ENCODE measurements at regions not wholly inside any gene's neighbourhood (a gene's known extent, or its start where the extent isn't known, plus 50 kb on each side); places are given as distances from the start of the nearest gene placed in this dataset.

DNA sequence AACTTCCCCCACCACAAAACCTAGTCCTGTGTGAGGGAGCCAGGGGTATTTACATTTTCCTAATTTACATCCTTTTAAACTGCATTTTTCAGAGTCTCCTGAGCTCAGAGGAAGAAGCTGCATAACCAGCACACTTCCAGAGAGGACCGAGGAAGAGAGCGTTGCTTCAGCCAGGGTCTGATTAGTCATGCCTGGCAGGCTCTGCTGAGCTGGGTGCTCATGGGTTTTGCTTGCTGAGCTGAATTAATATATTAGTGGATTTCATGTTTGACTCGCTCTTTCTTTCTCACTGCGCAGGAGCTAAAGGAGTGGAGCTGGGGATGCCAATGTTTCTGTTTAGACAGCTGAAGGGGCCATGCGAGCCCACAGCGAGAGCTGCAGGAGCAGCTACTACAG is 539.3 kb upstream of the B3GAT1 start:
- TF ChIP-seq CTCF (IDR thresholded peaks at IDR 0.05; ENCODE audit: low read length) (no peak), EZH2 (IDR thresholded peaks at IDR 0.05; ENCODE audit: borderline replicate concordance, low read length) (no peak)

Measured in OCI-LY1 (cell line).